ENCODE measurements at regions not wholly inside any gene's neighbourhood (a gene's known extent, or its start where the extent isn't known, plus 50 kb on each side); places are given as distances from the start of the nearest gene placed in this dataset.

DNA sequence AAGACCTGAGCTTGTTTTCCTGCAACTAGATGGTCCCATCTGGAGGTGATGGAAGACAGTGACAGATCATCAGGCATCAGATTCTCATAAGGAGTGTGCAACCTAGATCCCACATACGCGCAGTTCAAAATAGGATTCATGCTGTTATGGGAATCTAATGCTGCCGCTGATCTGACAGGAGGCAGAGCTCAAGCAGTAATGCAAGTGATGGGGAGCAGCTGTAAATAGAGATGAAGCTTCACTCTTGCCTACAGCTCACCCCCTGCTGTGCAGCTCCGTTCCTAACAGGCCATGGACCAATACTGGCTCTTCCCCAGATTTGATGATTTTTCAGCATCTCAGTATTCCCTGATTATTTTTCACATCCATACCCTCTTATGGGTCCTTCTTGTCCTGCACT, 208.4 kb upstream of the RXFP2 start:
- no peak for TF ChIP-seq EZH2phosphoT487 (IDR thresholded peaks at IDR 0.05; ENCODE audit: borderline replicate concordance, low read depth, low read length)
- TF ChIP-seq, protein P1, sequence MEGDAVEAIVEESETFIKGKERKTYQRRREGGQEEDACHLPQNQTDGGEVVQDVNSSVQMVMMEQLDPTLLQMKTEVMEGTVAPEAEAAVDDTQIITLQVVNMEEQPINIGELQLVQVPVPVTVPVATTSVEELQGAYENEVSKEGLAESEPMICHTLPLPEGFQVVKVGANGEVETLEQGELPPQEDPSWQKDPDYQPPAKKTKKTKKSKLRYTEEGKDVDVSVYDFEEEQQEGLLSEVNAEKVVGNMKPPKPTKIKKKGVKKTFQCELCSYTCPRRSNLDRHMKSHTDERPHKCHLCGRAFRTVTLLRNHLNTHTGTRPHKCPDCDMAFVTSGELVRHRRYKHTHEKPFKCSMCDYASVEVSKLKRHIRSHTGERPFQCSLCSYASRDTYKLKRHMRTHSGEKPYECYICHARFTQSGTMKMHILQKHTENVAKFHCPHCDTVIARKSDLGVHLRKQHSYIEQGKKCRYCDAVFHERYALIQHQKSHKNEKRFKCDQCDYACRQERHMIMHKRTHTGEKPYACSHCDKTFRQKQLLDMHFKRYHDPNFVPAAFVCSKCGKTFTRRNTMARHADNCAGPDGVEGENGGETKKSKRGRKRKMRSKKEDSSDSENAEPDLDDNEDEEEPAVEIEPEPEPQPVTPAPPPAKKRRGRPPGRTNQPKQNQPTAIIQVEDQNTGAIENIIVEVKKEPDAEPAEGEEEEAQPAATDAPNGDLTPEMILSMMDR (conservative IDR thresholded peaks at IDR 0.05; ENCODE audit: low read length), result no peak
- H3K4me1 ChIP-seq (ENCODE audit: insufficient read depth, low read length, poor library complexity, severe bottlenecking), result no peaks in the 10 kb centered on the region
- no peaks in the 10 kb centered on the region for H3K9me2 ChIP-seq (ENCODE audit: insufficient read depth, low read length)
- H3K36me3 ChIP-seq (ENCODE audit: insufficient read depth, low read length), result no peaks in the 10 kb centered on the region
- BruUV-seq (replicated peaks), result no TSS peak
- intact Hi-C loops (cut with micrococcal nuclease; ENCODE audit: unreplicated experiment), result no loop called here
- no peak overlapping the region for H2AFZ ChIP-seq (ENCODE audit: low read length)
- no peaks in the 10 kb centered on the region for H4K20me1 ChIP-seq (ENCODE audit: insufficient read depth, low read length)
- H3K4me2 ChIP-seq (ENCODE audit: low read length), result no peak overlapping the region
- no peaks in the 10 kb centered on the region for H3K79me2 ChIP-seq (ENCODE audit: insufficient read depth, low read depth, low read length)
- no peak overlapping the region for H3K4me3 ChIP-seq (ENCODE audit: low read depth, low read length, poor library complexity, severe bottlenecking)
- no peaks in the 10 kb centered on the region; the same call in 1 of the 2 replicates for H3K9me3 ChIP-seq (ENCODE audit: low read length)
- CTCF ChIA-PET (ENCODE audit: unreplicated experiment), result no interaction called here
- H3K27ac ChIP-seq (ENCODE audit: low read depth, low read length, poor library complexity, severe bottlenecking), result no peak overlapping the region
- POLR2A ChIA-PET, result interaction anchor here (1.2 kb wide), 1 partner anchor 12 kb away, joined by 5 read pairs; no protein-coding TSS in a partner anchor
- no peak for DNase-seq (ENCODE audit: low spot score)

DNA sequence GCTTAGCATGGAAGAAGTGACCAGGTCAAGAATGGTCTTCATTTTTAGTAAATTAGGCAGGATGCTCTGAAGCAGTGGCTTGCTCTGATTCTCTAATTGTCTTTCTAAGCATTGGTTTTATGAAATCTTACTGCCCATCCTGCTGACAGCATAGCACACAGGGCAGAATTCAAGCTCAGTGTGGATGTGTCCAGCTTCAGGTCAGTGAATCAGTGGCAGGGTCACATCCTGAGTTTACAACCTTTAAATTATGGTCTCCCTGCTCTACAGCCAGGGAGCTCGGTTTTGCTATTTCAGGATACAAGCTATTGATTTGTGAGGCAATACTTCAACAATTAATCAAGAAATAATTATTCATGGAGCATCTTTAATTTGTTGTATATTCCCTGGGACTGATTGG, 202.3 kb upstream of the RXFP2 start:
- no TSS peak for BruUV-seq (replicated peaks)
- CTCF ChIA-PET (ENCODE audit: unreplicated experiment), result no interaction called here
- Histone ChIP-seq H3K79me2 (ENCODE audit: insufficient read depth, low read depth, low read length) (no peaks in the 10 kb centered on the region), H4K20me1 (ENCODE audit: insufficient read depth, low read length) (no peaks in the 10 kb centered on the region), H3K27ac (ENCODE audit: low read depth, low read length, poor library complexity, severe bottlenecking) (no peak overlapping the region), H3K4me3 (ENCODE audit: low read depth, low read length, poor library complexity, severe bottlenecking) (no peak overlapping the region), H3K4me2 (ENCODE audit: low read length) (no peak overlapping the region), H3K36me3 (ENCODE audit: insufficient read depth, low read length) (no peaks in the 10 kb centered on the region), H2AFZ (ENCODE audit: low read length) (no peak overlapping the region), H3K4me1 (ENCODE audit: insufficient read depth, low read length, poor library complexity, severe bottlenecking) (no peaks in the 10 kb centered on the region), H3K9me3 (ENCODE audit: low read length) (no peaks in the 10 kb centered on the region), H3K9me2 (ENCODE audit: insufficient read depth, low read length) (no peaks in the 10 kb centered on the region)
- intact Hi-C loops (cut with micrococcal nuclease; ENCODE audit: unreplicated experiment), result no loop called here
- no peak for DNase-seq (ENCODE audit: low spot score)
- no peak for TF ChIP-seq EZH2phosphoT487 (IDR thresholded peaks at IDR 0.05; ENCODE audit: borderline replicate concordance, low read depth, low read length)
- POLR2A ChIA-PET, result interaction anchor here (0.6 to 1.2 kb wide), 2 partner anchors 11 to 1438 kb away, joined by 3 to 5 read pairs; no protein-coding TSS in a partner anchor

DNA sequence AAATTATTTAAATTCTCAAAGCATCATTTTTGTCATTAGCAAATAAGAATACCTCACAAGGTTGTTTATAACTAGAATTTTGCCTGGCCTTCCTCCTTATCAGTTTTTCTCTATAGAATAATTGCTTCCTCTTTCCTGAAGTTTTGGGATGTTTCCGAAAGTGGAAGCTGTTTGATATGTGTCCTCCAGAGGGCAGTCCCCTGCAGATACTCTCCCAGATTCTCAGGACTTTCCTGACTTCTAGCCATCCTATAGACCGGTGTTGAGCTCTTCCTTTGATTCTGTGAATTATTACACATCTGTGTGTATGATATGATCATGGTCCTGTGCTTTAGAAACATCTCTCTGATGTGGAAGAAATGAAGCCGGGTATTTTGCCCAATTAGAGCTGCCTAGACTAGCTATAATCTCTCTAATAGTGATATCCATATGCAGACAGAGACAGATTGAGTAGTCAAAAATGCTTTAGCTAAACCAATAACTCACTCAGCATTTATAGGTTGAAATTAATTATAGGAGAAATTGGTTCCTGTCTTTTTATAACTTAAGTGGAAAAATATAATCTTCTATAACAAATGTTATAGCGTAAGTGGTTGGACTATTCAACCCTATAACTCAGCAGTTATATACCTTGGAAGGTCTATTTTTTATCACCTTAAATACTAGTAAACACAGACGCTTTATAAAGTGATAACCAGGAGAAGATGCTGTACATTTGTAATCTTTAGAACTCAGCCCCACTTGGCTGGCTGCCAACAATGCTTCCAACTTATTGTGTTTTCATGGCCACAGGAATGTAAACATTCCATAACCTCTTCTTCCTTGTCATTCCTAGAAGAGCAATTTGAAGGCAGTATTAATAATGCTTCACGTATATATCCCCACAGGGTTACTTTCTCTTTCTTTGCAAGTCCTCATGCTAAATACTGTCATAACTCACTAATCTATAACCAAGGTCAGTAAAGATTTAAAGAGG, 201.0 kb upstream of the RXFP2 start:
- Histone ChIP-seq H3K9me3 (ENCODE audit: low read length) (no peaks in the 10 kb centered on the region), H3K4me1 (ENCODE audit: insufficient read depth, low read length, poor library complexity, severe bottlenecking) (no peaks in the 10 kb centered on the region), H3K36me3 (ENCODE audit: insufficient read depth, low read length) (no peaks in the 10 kb centered on the region), H2AFZ (ENCODE audit: low read length) (no peak overlapping the region), H3K27ac (ENCODE audit: low read depth, low read length, poor library complexity, severe bottlenecking) (no peak overlapping the region), H4K20me1 (ENCODE audit: insufficient read depth, low read length) (no peaks in the 10 kb centered on the region), H3K4me3 (ENCODE audit: low read depth, low read length, poor library complexity, severe bottlenecking) (no peak overlapping the region), H3K79me2 (ENCODE audit: insufficient read depth, low read depth, low read length) (no peaks in the 10 kb centered on the region), H3K4me2 (ENCODE audit: low read length) (no peak overlapping the region), H3K9me2 (ENCODE audit: insufficient read depth, low read length) (no peaks in the 10 kb centered on the region)
- TF ChIP-seq, protein P1 (conservative IDR thresholded peaks at IDR 0.05; ENCODE audit: low read length), result peak; percentile 49
- no peak for TF ChIP-seq EZH2phosphoT487 (IDR thresholded peaks at IDR 0.05; ENCODE audit: borderline replicate concordance, low read depth, low read length)
- no peak for DNase-seq (ENCODE audit: low spot score)
- POLR2A ChIA-PET, result no interaction called here
- no TSS peak for BruUV-seq (replicated peaks)
- intact Hi-C loops (cut with micrococcal nuclease; ENCODE audit: unreplicated experiment), result no loop called here
- CTCF ChIA-PET (ENCODE audit: unreplicated experiment), result no interaction called here
